Fibroblast of lung (primary cell): ENCODE measurements at regions not wholly inside any gene's neighbourhood (a gene's known extent, or its start where the extent isn't known, plus 50 kb on each side); places are given as distances from the start of the nearest gene placed in this dataset.
A peak's percentile ranks its signal among the peaks of the same experiment; 100 is the strongest.

Experiments
- DNase-seq, 2 donors: peaks; one replicate each; pipeline versions ENCODE4 v3.0.0 to v3.0.0-alpha.2; 2010; ENCODE audit warnings: low read depth in 2 of 2
- H2AFZ ChIP-seq: 2 replicates; pipeline ENCODE4 v1.5.1; 2012; ENCODE audit warnings: low read length, control low read depth, inconsistent platforms
- H3K27ac ChIP-seq: 2 replicates; pipeline ENCODE4 v1.5.1; 2011; ENCODE audit warnings: low read length, control low read depth; ENCODE audit not compliant: insufficient read depth
- H3K27me3 ChIP-seq: 2 replicates; pipeline ENCODE4 v1.5.1; 2011; ENCODE audit warnings: mild to moderate bottlenecking, low read length; ENCODE audit not compliant: control insufficient read depth, insufficient read depth
- H3K36me3 ChIP-seq: 2 replicates; pipeline ENCODE4 v1.5.1; 2011; ENCODE audit warnings: low read length; ENCODE audit not compliant: control insufficient read depth, insufficient read depth
- H3K4me1 ChIP-seq: 2 replicates; pipeline ENCODE4 v1.5.1; 2011; ENCODE audit warnings: low read length; ENCODE audit not compliant: control insufficient read depth, insufficient read depth; ENCODE audit errors: extremely low read depth
- H3K4me2 ChIP-seq: 2 replicates; pipeline ENCODE4 v1.5.1; 2011; ENCODE audit warnings: low read length, control low read depth; ENCODE audit not compliant: insufficient read depth; ENCODE audit errors: extremely low read depth
- H3K4me3 ChIP-seq, 4 experiments: fragments of 200-600 bp in 1 of 4; sonication (generic) in 1 of 4; replicated peaks in 1 of 4; 2 replicates each; pipeline ENCODE4 v1.5.1; 2011 to 2016; ENCODE audit warnings: low read length in 4 of 4, low read depth in 3 of 4, mild to moderate bottlenecking in 3 of 4, control low read depth in 2 of 4, inconsistent platforms in 1 of 4, mixed read lengths in 1 of 4; ENCODE audit not compliant: insufficient read depth in 1 of 4; ENCODE audit errors: control extremely low read depth in 1 of 4
- H3K79me2 ChIP-seq: 2 replicates; pipeline ENCODE4 v1.5.1; 2012; ENCODE audit warnings: mild to moderate bottlenecking, low read length, inconsistent platforms; ENCODE audit not compliant: control insufficient read depth, insufficient read depth
- H3K9ac ChIP-seq: 2 replicates; pipeline ENCODE4 v1.5.1; 2011; ENCODE audit warnings: mild to moderate bottlenecking, low read length, control low read depth; ENCODE audit not compliant: insufficient read depth
- H3K9me3 ChIP-seq: 2 replicates; pipeline ENCODE4 v1.5.1; 2012; ENCODE audit warnings: low read depth, low read length; ENCODE audit not compliant: control insufficient read depth, insufficient read depth
- H4K20me1 ChIP-seq: 2 replicates; pipeline ENCODE4 v1.5.1; 2011; ENCODE audit warnings: low read length; ENCODE audit not compliant: control insufficient read depth, insufficient read depth; ENCODE audit errors: extremely low read depth
- EZH2 ChIP-seq: IDR thresholded peaks from 2 replicates; pipeline ENCODE4 v1.5.1; 2012; ENCODE audit warnings: low read length, control low read depth, mild to moderate bottlenecking; ENCODE audit errors: missing control alignments
- TF ChIP-seq, protein P1 (sequence below), 2 donors: IDR thresholded peaks in 1 of 2; conservative IDR thresholded peaks in 1 of 2; 1 replicate in 1 of 2; 2 replicates in 1 of 2; pipeline ENCODE4 v1.5.1; 2011 to 2012; ENCODE audit warnings: low read length in 2 of 2, control low read depth in 1 of 2, inconsistent platforms in 1 of 2, low read depth in 1 of 2, mild to moderate bottlenecking in 1 of 2

DNA sequence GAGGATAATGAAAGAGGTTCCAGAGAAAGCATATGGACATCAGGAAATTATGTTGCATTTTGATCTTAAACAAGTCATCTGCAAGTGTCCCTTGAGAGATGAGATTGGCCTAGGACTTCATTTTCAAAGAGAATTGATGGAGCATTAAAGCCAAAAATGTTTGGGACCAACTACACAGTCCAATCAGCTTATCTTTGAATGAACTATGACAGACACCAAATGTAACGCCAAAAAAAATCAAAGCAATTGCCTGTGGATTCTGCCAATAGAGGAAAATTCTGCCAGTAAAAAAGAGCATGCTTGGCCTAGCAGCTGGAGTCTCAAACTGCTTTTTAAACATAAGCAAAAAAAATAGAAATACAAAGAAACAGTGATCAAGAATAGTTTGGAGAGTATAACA lies 594.5 kb upstream of the CHAC2 start:
- Histone ChIP-seq H3K4me2 (no peak overlapping the region), H3K79me2 (no peaks in the 10 kb centered on the region), H3K27ac (no peak overlapping the region), H3K4me1 (no peaks in the 10 kb centered on the region), H2AFZ (no peak overlapping the region), H3K27me3 (no peaks in the 10 kb centered on the region), H4K20me1 (no peaks in the 10 kb centered on the region), H3K4me3 (no peak overlapping the region), H3K9ac (no peak overlapping the region), H3K9me3 (no peaks in the 10 kb centered on the region), H3K36me3 (no peaks in the 10 kb centered on the region)
- TF ChIP-seq, protein P1, sequence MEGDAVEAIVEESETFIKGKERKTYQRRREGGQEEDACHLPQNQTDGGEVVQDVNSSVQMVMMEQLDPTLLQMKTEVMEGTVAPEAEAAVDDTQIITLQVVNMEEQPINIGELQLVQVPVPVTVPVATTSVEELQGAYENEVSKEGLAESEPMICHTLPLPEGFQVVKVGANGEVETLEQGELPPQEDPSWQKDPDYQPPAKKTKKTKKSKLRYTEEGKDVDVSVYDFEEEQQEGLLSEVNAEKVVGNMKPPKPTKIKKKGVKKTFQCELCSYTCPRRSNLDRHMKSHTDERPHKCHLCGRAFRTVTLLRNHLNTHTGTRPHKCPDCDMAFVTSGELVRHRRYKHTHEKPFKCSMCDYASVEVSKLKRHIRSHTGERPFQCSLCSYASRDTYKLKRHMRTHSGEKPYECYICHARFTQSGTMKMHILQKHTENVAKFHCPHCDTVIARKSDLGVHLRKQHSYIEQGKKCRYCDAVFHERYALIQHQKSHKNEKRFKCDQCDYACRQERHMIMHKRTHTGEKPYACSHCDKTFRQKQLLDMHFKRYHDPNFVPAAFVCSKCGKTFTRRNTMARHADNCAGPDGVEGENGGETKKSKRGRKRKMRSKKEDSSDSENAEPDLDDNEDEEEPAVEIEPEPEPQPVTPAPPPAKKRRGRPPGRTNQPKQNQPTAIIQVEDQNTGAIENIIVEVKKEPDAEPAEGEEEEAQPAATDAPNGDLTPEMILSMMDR (conservative IDR thresholded peaks at IDR 0.05 in 1 of 2, IDR thresholded peaks at IDR 0.05 in 1 of 2; ENCODE audit: low read depth in 1 of 2, low read length in 2 of 2): no peak
- TF ChIP-seq EZH2: no peak
- DNase-seq: no peak

- Histone ChIP-seq H3K36me3 (no peaks in the 10 kb centered on the region), H3K9ac (no peak overlapping the region), H3K4me3 (no peak overlapping the region), H3K79me2 (no peaks in the 10 kb centered on the region), H3K4me2 (no peak overlapping the region), H3K27ac (no peak overlapping the region), H2AFZ (no peak overlapping the region), H3K27me3 (no peaks in the 10 kb centered on the region), H3K4me1 (no peaks in the 10 kb centered on the region), H4K20me1 (no peaks in the 10 kb centered on the region), H3K9me3 (no peaks in the 10 kb centered on the region)
- peak; percentile 36 to 75 for DNase-seq
- TF ChIP-seq EZH2: no peak
- TF ChIP-seq, protein P1 (conservative IDR thresholded peaks at IDR 0.05 in 1 of 2, IDR thresholded peaks at IDR 0.05 in 1 of 2; ENCODE audit: low read depth in 1 of 2, low read length in 2 of 2): no peak
These were observed 597.1 kb upstream of the CHAC2 start for GRCh38 chr2:53170466-53170865.

DNA sequence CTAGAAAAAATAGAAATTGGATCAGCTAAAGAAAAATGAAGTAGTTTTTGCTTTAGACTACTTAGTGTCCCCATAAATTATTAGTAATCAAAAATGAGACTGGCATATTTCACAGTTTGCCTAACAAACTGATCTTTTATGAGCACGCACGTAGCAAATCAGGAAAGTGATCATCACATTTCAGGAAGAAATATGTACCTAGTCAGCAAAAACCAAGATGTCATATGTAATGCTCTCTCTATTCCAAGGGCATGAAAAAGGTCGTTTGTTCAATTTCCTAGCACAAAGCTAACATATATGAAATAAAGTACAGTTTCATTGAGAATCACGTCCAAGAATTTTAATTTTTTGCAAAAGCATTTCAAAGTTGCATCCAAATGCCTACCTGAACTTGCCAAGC lies 600.4 kb upstream of the CHAC2 start:
- no peaks in the 10 kb centered on the region for H4K20me1 ChIP-seq
- no peak overlapping the region for H3K4me2 ChIP-seq
- H3K27me3 ChIP-seq: no peaks in the 10 kb centered on the region
- no peaks in the 10 kb centered on the region for H3K36me3 ChIP-seq
- no peak overlapping the region for H3K9ac ChIP-seq
- no peak for DNase-seq
- no peak for TF ChIP-seq EZH2
- TF ChIP-seq, protein P1 (conservative IDR thresholded peaks at IDR 0.05 in 1 of 2, IDR thresholded peaks at IDR 0.05 in 1 of 2; ENCODE audit: low read depth in 1 of 2, low read length in 2 of 2): no peak
- H3K27ac ChIP-seq: no peak overlapping the region
- H3K4me1 ChIP-seq: no peaks in the 10 kb centered on the region
- no peaks in the 10 kb centered on the region for H3K79me2 ChIP-seq
- H3K4me3 ChIP-seq: no peak overlapping the region
- no peak overlapping the region for H2AFZ ChIP-seq
- H3K9me3 ChIP-seq: no peaks in the 10 kb centered on the region
